ENCODE measurements at regions not wholly inside any gene's neighbourhood (a gene's known extent, or its start where the extent isn't known, plus 50 kb on each side); places are given as distances from the start of the nearest gene placed in this dataset.

DNA sequence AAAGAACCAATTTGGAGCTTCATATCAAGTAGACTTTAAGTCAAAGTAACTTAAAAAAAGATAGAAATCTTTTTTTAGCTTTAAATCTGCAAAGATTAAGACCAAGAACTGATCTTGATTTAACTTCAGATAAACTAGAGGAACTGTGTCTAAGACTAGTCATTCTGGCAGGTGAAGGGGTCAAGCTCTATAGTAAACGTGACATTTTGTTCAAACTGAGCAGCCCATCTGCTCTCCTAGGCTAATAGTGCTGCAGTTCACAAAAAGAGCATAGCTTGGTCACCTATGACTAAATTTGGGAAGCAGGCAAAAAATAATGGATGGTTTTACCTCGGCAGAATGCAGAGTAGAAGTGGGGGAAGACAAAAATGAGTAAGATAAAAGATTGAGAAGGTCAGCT, 168.8 kb upstream of the ALCAM start:
- no peaks in the 10 kb centered on the region for H3F3A ChIP-seq (ENCODE audit: insufficient read depth, low read length)
- no peaks in the 10 kb centered on the region for H3K9me2 ChIP-seq (replicated peaks; ENCODE audit: insufficient read depth, low read length)
- H3K4me2 ChIP-seq (ENCODE audit: low read depth, low read length), result no peak overlapping the region
- TF ChIP-seq, protein P1, sequence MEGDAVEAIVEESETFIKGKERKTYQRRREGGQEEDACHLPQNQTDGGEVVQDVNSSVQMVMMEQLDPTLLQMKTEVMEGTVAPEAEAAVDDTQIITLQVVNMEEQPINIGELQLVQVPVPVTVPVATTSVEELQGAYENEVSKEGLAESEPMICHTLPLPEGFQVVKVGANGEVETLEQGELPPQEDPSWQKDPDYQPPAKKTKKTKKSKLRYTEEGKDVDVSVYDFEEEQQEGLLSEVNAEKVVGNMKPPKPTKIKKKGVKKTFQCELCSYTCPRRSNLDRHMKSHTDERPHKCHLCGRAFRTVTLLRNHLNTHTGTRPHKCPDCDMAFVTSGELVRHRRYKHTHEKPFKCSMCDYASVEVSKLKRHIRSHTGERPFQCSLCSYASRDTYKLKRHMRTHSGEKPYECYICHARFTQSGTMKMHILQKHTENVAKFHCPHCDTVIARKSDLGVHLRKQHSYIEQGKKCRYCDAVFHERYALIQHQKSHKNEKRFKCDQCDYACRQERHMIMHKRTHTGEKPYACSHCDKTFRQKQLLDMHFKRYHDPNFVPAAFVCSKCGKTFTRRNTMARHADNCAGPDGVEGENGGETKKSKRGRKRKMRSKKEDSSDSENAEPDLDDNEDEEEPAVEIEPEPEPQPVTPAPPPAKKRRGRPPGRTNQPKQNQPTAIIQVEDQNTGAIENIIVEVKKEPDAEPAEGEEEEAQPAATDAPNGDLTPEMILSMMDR (IDR thresholded peaks at IDR 0.05; ENCODE audit: low read length), result no peak
- TF ChIP-seq EZH2phosphoT487 (IDR thresholded peaks at IDR 0.05; ENCODE audit: low read length) (no peak), EZH2 (optimal IDR thresholded peaks at IDR 0.05; ENCODE audit: low read depth, low read length) (no peak)
- H3K9me3 ChIP-seq (replicated peaks; ENCODE audit: insufficient read depth, low read length), result no peaks in the 10 kb centered on the region
- H3K4me3 ChIP-seq (ENCODE audit: low read length), result no peak overlapping the region
- H3K79me2 ChIP-seq (ENCODE audit: low read length), result no peaks in the 10 kb centered on the region
- H2AFZ ChIP-seq (ENCODE audit: low read length), result no peak overlapping the region
- H3K9ac ChIP-seq (ENCODE audit: low read length), result no peak overlapping the region
- H3K27me3 ChIP-seq (replicated peaks; ENCODE audit: insufficient read depth, low read length), result no peaks in the 10 kb centered on the region
- H3K4me1 ChIP-seq (ENCODE audit: low read length), result peaks cover 13% of the 10 kb centered on the region
- no peaks in the 10 kb centered on the region for H4K20me1 ChIP-seq (ENCODE audit: insufficient read depth, low read length)
- no peak overlapping the region for H3K27ac ChIP-seq (ENCODE audit: low read length)
- H3K36me3 ChIP-seq (replicated peaks; ENCODE audit: insufficient read depth, low read length), result no peaks in the 10 kb centered on the region
- DNase-seq, result no peak

DNA sequence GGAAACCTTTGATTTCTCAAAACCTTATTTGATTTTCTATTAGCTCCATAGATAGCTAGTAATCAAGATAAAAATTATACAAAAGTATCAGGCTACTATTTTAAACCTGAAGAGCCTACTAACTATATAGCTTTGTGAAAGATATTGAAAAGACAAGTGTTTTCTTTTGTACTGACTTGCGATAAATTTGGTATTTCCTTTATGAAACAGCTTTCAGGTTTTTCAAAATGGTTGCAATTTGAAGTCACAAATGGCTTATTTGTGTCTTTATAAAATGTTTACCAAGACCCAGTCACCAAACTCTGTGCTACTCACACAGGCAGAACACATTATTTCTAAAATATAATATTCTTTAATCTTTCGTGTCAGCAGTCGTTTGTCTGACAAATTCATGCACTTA, 167.5 kb upstream of the ALCAM start:
- H3K4me2 ChIP-seq (ENCODE audit: low read depth, low read length), result peak overlapping the region; percentile 33
- TF ChIP-seq EZH2phosphoT487 (IDR thresholded peaks at IDR 0.05; ENCODE audit: low read length) (no peak), EZH2 (optimal IDR thresholded peaks at IDR 0.05; ENCODE audit: low read depth, low read length) (no peak)
- TF ChIP-seq, protein P1 (IDR thresholded peaks at IDR 0.05; ENCODE audit: low read length), result no peak

DNA sequence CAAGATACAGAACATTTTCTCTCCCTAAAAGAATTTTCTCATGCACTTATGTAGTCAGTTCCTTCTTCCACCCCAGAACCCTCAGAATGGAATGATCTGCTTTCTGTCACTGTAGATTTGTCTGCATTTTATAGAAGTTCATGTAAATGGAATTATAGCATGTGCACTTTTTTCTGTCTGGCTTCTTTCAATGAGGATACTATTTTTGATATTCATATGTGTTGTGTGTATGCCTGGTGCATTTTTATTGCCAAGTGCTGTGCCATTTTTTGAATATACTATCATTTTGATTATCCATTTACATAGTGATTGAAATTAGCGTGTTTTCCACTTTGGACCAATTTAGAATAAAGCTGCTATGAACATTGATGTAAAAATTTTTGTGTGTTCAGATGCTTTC, 156.6 kb upstream of the ALCAM start:
- no peaks in the 10 kb centered on the region for H3K9me3 ChIP-seq (replicated peaks; ENCODE audit: insufficient read depth, low read length)
- H3F3A ChIP-seq (ENCODE audit: insufficient read depth, low read length), result no peaks in the 10 kb centered on the region
- no peak overlapping the region for H3K4me2 ChIP-seq (ENCODE audit: low read depth, low read length)
- no peak overlapping the region for H2AFZ ChIP-seq (ENCODE audit: low read length)
- no peaks in the 10 kb centered on the region for H3K4me1 ChIP-seq (ENCODE audit: low read length)
- TF ChIP-seq EZH2 (optimal IDR thresholded peaks at IDR 0.05; ENCODE audit: low read depth, low read length) (no peak), EZH2phosphoT487 (IDR thresholded peaks at IDR 0.05; ENCODE audit: low read length) (no peak)
- TF ChIP-seq, protein P1 (IDR thresholded peaks at IDR 0.05; ENCODE audit: low read length), result no peak
- no peaks in the 10 kb centered on the region for H3K36me3 ChIP-seq (replicated peaks; ENCODE audit: insufficient read depth, low read length)
- H3K27ac ChIP-seq (ENCODE audit: low read length), result no peak overlapping the region
- no peaks in the 10 kb centered on the region for H3K9me2 ChIP-seq (replicated peaks; ENCODE audit: insufficient read depth, low read length)
- no peak overlapping the region for H3K4me3 ChIP-seq (ENCODE audit: low read length)
- H3K27me3 ChIP-seq (replicated peaks; ENCODE audit: insufficient read depth, low read length), result no peaks in the 10 kb centered on the region
- no peaks in the 10 kb centered on the region for H4K20me1 ChIP-seq (ENCODE audit: insufficient read depth, low read length)
- no peak for DNase-seq
- H3K9ac ChIP-seq (ENCODE audit: low read length), result no peak overlapping the region
- no peaks in the 10 kb centered on the region for H3K79me2 ChIP-seq (ENCODE audit: low read length)

More for the DNA sequence above, 167.5 kb upstream of the ALCAM start:
- Histone ChIP-seq H3K79me2 (ENCODE audit: low read length) (no peaks in the 10 kb centered on the region), H3K9ac (ENCODE audit: low read length) (no peak overlapping the region), H3K9me3 (replicated peaks; ENCODE audit: insufficient read depth, low read length) (no peaks in the 10 kb centered on the region), H3K4me3 (ENCODE audit: low read length) (no peak overlapping the region), H4K20me1 (ENCODE audit: insufficient read depth, low read length) (no peaks in the 10 kb centered on the region), H2AFZ (ENCODE audit: low read length) (peak overlapping the region; percentile 74; the same call in 1 of the 2 replicates), H3K27ac (ENCODE audit: low read length) (peak overlapping the region; percentile 15; the same call in 1 of the 2 replicates), H3K9me2 (replicated peaks; ENCODE audit: insufficient read depth, low read length) (no peaks in the 10 kb centered on the region), H3K4me1 (ENCODE audit: low read length) (peaks cover 13% of the 10 kb centered on the region), H3K27me3 (replicated peaks; ENCODE audit: insufficient read depth, low read length) (no peaks in the 10 kb centered on the region), H3F3A (ENCODE audit: insufficient read depth, low read length) (no peaks in the 10 kb centered on the region), H3K36me3 (replicated peaks; ENCODE audit: insufficient read depth, low read length) (no peaks in the 10 kb centered on the region)
- peak; percentile 59 for DNase-seq

All from MM.1S (cell line).